D341Med (cell line): ENCODE measurements at regions not wholly inside any gene's neighbourhood (a gene's known extent, or its start where the extent isn't known, plus 50 kb on each side); places are given as distances from the start of the nearest gene placed in this dataset.
"Not testable (repeated sequence)": the region's sequence is repeated elsewhere in the genome, so short reads cannot be mapped to it uniquely, and the experiment has no call there.

Source experiments
- DNase-seq: peaks from one replicate; pipeline ENCODE4 v3.0.0; 2012; ENCODE audit warnings: low spot score

- no peak for DNase-seq
These were observed 215.3 kb upstream of the RND3 start for GRCh38 chr2:150702791-150703190.

GRCh38 chr2:150700666-150701580 is 213.5 kb upstream of the RND3 start:
- DNase-seq, result no peak

- no peak for DNase-seq
These were observed 211.8 kb upstream of the RND3 start for GRCh38 chr2:150699218-150699617.

GRCh38 chr2:150698016-150698661 is 210.7 kb upstream of the RND3 start:
- no peak for DNase-seq

- no peak for DNase-seq
These were observed 210.1 kb upstream of the RND3 start for GRCh38 chr2:150697596-150697995.

GRCh38 chr2:150695451-150696135 is 208.1 kb upstream of the RND3 start:
- DNase-seq, result no peak

- DNase-seq, result no peak
These were observed 206.1 kb upstream of the RND3 start for GRCh38 chr2:150693556-150693955.

- DNase-seq, result no peak
These were observed 203.4 kb upstream of the RND3 start for GRCh38 chr2:150690870-150691269.

DNA sequence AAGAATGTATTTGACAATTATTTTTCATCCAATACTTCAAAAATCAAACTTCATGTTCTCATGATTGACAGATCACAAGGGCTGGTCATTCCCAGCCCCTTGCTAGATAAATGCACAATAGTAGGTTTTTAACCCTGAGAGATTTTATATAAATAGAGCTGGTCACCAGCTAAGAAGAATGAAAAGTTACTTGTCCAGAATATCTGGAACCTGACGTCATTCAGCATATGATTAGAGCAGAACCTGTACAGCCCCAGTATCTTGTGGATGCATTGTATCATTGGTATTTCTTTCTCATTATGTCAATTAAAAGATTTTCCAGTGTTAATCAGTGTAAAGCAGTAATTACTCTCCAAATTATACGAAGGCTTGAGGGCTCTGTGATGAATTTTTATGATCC is 202.8 kb upstream of the RND3 start:
- DNase-seq, result no peak

GRCh38 chr2:150689590-150689989 is 202.1 kb upstream of the RND3 start:
- no peak for DNase-seq

- DNase-seq, result no peak
These were observed 200.5 kb upstream of the RND3 start for GRCh38 chr2:150688016-150688415.

DNA sequence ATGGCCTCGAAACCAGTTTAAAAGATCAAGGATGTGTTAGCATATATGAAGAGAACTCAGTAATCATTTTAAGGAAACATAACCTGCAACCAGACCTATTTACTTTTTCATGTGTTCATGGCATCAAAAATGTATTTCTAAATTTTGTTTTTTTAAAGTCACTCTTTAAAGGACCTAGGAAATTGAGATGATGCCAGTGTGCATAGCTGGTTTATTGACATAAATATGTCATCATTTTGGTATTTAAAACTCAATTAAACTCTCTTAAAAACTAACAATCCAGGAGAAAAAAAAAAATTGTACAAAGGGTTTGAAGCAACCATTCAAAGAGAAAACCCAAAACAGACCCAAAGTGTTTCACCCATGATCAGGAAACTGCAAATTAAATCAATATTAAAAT is 198.9 kb upstream of the RND3 start:
- no peak for DNase-seq

DNA sequence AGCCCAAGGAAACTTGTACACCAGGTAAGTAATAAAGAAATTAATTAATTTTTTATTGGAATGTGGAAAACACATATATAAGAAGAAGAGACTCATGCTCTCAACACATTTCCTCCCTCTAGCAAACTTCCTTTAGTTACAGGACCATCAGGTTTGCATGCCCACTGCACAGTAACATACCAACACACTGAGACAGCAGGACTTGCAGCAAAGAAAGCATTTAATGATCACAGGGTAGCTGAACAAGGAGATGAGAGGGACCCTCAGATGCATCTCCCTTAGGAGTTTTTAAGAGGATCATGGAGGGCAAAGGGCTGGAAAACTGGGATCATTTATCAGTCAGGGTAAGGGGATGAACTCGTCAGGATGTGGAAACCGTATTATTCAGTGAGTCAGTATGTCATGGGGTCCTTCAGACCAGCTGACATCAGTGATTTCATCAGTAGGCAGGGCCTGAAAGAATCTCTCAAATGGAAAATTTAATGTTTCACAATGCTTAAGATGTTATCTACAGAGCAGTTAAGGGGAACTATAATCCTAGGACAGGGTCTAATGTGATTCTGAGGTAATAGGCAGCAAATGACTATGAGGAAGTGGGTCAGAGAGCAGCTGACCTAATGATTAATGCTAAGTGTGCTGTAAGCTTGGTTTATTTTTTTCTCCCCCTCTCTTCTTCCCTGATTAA is 193.8 kb upstream of the RND3 start:
- no peak for DNase-seq

- DNase-seq, result no peak
These were observed 192.1 kb upstream of the RND3 start for GRCh38 chr2:150679456-150680120.

DNA sequence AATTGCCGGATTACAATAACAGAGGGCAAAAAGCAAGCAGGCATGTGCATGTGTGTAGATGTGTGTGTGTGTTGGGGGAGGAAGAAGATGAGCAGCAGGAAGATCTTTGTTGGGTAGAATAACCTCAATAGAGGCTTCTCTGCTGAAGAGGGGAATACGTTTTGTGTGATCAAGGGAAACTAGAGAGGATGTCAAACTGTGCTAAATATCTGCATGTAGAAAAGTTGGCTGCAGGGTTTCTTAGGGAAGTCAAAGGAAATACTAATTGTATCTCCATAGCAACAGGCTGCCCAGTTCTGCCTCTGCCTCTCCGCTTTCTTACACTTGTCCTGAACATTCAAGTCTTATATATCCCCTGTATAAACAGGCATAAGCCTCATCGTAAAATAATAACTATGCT is 190.1 kb upstream of the RND3 start:
- no peak for DNase-seq

- DNase-seq, result no peak
These were observed 189.4 kb upstream of the RND3 start for GRCh38 chr2:150676747-150677383.

GRCh38 chr2:150675807-150676206 is 188.3 kb upstream of the RND3 start:
- no peak for DNase-seq

- no peak for DNase-seq
These were observed 186.8 kb upstream of the RND3 start for GRCh38 chr2:150674283-150674682.

- DNase-seq, result no peak
These were observed 184.8 kb upstream of the RND3 start for GRCh38 chr2:150672311-150672710.

DNA sequence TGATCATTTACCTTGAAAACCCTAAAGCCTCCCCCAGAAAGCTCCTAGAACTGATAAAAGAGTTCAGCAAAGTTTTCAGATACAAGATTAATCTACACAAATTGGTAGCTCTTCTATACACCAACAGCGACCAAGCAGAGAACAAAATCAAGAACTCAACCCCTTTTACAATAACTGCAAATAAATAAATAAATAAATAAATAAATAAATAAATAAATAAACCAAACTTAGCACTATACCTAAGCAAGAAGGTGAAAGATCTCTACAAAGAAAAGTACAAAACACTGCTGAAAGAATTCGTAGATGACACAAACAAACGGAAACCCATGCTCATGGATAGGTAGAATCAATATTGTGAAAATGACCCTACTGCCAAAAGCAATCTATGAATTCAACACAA is 182.0 kb upstream of the RND3 start:
- DNase-seq, result no peak

GRCh38 chr2:150667039-150667438 is 179.6 kb upstream of the RND3 start:
- not testable (repeated sequence) for DNase-seq
